GM21381 (cell line): ENCODE measurements at regions not wholly inside any gene's neighbourhood (a gene's known extent, or its start where the extent isn't known, plus 50 kb on each side); places are given as distances from the start of the nearest gene placed in this dataset.
"Not testable (repeated sequence)": the region's sequence is repeated elsewhere in the genome, so short reads cannot be mapped to it uniquely, and the experiment has no call there.

ENCODE experiments used
- ATAC-seq: cut with Tn5 transposase; IDR thresholded peaks from one replicate; pipeline ENCODE4 v1.9.1; 2021; ENCODE audit warnings: mild to moderate bottlenecking, moderate library complexity; ENCODE audit not compliant: unreplicated experiment

DNA sequence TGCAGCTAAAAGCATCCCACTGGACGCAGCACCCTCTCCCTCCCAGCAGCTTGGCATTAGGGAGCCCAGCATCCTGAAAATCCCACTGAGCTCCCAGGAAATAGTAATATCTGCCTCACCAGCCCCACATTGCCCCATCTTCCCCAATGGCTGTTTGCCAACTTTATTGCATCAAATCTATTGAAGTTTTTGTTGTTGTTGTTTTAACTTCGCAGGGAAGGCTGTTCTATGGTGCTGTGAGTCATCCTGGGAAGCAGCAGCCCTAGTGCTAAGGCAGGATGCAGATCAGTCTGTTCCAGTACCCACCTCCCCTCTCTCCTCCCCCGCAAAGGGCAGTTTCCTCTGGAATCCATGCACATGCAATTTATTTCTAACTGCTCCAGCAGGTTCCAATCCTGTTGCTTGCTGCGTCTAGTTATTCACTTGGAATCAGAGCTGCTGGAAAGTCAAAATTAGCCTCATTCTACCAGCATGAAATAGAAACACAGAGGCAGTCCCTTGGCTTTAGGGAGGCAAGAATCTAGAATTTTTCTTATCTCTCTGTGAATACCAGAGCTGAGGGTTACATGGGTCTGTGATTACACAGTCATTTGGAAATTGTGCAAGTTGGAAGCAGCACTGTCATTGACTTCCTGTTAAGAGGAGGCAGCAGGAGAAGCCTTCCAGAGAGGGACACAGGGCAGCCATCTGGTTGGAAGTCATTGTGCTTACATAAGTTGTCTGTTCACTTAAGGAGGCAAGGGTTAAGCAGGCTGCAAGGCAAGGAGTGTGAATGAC lies 115.9 kb upstream of the CACUL1 start:
- ATAC-seq: no peak

DNA sequence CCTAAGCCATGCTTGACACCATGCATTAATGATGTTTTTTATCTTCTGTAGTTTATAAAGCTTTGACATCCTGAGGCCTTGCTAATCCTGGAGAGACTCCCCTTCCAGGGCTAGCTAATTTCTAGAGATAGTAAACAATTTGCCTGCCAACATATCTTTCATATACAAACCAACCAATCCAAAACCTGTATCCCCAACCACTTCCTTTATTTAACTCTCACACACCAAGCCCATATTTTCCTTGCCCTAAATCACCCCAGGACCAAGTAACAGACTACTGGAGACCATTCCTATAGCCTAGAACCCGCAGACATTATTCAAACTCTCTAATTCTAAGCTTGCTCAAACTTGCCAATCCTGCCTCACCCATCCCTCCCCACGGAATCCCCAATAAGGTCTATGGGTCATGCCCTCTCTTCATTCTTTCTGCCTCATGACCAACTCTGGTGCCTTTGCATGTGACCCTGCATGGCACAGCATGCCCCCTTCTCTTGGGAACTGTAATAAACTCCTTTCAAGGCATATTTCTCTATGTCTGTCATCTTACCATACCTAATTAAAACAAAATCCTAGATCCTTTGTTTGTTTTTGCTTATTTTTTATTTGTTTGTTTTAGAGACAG lies 116.6 kb upstream of the CACUL1 start:
- ATAC-seq: no peak

- ATAC-seq: no peak
Measured at GRCh38 chr10:118873091-118873737, 118.4 kb upstream of the CACUL1 start.

DNA sequence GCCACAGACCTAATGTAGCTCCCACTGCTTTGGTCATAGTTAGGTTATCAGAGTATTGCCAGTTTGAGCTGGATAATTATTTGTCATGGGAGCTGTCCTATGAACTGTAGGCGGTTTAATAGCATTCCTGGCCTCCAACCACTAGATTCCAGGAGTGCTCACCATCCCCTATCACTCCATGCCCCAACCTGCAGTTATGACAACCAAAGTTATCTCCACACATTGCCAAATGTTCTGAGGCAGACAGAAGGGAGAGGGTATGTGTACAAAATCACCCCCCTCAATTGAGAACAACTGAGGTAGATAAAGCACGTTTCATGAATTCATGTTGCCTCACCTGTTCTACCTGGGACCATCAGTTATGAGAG lies 119.0 kb upstream of the CACUL1 start:
- ATAC-seq: no peak

- ATAC-seq: no peak
Measured at GRCh38 chr10:118874171-118874570, 119.4 kb upstream of the CACUL1 start.

DNA sequence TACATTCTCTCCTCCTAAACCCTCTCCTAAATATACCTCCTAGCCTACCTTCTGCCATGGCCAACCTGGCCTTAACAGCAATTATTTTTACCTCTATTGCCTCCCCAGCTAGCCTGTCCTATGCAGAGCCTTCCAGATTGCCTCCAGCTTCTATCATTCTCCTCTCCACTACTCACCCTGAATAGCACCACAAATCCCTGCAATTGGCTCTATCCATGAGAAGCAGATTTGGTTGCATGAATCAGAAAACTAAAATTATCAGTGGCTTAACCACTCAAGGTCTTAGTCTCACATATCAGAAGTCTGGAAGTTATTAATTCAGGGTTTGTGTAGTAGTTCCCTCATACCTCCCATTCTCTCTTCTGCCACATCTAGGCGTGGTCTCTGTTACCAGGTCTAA lies 120.3 kb upstream of the CACUL1 start:
- no peak for ATAC-seq

- no peak for ATAC-seq
Measured at GRCh38 chr10:118882741-118883140, 128.0 kb upstream of the CACUL1 start.

DNA sequence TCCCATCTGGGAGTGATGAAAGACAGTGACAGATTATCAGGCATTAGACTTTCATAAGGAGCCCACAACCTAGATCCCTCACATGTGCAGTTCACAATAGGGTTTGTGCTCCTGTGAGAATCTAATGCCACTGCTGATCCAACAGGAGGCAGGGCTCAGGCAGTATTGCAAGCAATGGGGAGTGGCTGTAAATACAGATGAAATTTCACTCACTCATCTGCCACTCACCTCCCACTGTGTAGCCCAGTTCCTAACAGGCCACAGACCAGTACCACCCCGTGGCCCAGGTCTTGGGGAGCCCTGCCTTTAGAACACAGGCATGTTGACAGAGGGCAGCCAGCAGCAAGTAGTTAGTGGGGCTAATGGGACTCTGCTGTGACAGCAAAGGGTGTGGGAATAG lies 137.3 kb upstream of the NANOS1 start:
- ATAC-seq: no peak

GRCh38 chr10:118894891-118895290 lies 134.6 kb upstream of the NANOS1 start:
- not testable (repeated sequence) for ATAC-seq

DNA sequence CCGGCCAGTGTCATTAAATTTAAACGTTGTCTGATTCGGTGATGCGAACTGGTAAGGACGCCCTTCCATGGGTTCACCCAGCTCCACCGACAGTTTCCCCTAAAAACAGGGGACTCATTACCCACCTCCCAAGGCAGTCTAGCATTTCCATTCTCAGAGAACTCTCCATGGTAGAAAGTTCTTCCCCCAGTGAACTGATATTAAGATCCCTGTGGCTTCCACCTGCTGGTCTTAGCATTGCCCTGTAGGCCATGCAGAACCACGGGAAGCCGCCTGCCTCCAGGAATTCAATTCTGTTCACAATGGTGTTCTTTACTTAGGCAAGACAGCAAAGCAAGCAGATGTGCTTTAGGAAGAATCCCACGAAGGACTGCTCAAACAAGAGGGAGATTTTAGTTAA lies 128.9 kb upstream of the NANOS1 start:
- no peak for ATAC-seq

DNA sequence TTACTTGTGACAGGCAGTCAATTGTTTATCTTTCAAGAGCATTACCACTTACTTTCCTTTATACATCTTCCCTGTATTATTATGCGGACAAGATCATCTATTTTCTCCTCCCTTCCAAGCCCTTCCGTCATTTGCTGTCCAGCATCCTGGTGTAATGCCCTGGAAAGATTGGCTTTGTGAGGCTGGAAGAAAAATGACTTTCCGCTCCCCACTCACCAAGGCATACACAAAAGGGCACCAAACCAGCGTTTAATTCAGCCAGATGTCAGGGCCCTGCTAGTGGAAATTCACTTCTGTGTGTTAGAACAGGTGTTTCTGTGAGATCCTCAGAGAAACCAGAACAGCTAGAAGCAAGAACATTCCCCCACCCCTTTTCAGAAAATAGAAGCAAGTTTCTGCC lies 128.1 kb upstream of the NANOS1 start:
- ATAC-seq: no peak

GRCh38 chr10:118901906-118902305 lies 127.6 kb upstream of the NANOS1 start:
- ATAC-seq: no peak

DNA sequence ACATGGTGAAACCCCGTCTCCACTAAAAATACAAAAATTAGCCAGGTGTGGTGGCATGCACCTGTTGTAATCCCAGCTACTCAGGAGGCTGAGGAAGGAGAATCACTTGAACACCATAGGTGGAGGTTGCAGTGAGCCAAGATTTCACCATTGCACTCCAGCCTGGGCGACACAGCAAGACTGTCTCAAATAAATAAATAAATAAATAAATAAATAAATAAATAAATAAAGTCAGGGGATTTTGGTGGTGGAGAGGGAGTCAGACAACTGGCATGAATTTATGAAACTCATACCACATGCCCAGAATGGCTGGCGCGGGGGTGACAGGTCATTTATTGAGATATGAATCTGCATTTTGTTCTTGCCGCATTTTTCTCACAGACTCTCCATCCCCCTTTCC lies 126.9 kb upstream of the NANOS1 start:
- not testable (repeated sequence) for ATAC-seq

DNA sequence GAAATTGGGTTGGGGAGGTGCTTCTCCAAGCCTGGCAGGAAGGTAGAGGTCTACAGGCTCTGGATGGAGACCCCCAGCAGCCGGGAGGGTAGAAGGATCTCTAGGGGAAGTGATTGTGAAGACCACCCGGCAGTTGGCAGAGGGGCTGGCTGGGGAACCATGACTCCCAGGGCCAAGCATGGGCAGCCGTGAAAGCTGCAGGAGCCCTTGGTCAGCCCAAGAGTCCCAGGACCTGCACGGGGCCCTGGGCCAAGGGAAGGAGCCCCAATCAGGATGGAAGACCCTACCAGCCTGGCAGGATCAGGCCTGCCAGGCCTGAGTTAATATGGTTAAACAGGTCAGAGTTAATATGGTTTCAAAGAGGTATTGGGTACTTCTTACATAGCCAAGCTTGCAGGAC lies 126.3 kb upstream of the NANOS1 start:
- ATAC-seq: no peak

DNA sequence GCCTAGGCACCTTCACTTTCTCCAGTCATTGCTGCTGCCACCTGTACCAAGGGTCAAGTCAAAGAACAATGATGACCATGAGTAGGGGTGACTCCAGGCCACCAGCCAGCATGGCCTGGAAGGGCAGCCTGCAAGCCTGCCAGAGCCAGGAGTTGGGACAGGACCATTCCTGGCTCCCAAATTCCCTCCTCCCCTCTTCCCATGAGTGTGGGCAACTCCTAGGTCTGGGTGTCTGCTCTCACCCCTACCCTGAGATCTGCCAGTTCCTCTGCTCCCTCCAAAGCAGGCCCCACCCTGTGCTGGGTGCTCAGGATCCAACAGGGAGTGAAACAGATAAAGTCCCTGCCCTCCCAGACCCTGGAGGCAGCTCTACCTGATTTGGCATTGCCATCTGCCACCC lies 125.8 kb upstream of the NANOS1 start:
- ATAC-seq: no peak

- no peak for ATAC-seq
Measured at GRCh38 chr10:118904286-118904685, 125.2 kb upstream of the NANOS1 start.

- no peak for ATAC-seq
Measured at GRCh38 chr10:118907051-118907450, 122.5 kb upstream of the NANOS1 start.

DNA sequence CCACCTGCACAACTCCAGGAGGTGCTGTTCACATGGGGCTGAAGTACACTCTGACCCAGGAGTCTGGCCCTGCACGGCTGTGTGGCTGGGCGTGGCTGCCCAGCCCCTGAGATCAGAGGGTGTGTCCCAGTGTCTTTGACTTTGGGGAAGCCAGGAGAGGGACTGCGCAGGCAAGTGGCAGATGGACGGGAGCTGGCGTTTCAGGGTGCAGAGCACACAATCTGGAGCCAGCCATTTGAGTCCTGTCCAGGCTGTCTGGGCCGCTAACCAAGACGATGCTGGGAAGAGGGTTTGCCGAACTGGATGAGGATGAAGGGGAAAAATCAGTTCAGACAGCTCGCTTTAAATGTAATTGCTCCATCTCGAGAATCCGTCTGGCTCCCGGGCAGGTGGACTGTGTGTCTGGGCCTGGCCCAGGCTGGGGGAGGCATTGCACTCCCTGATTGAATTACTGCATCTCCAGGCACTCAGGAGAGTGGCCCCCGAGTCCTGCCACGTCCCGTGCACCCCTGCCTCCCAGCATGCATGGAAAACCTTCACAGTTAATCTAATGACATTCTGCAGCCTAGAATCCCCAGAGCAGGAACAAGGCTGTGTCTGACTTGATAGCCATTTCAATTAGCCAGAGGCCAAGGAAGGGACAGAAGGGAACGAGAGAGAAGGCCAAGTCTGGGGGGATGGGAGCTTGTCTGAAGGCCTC lies 120.8 kb upstream of the NANOS1 start:
- ATAC-seq: no peak

- ATAC-seq: no peak
Measured at GRCh38 chr10:118910702-118911101, 118.8 kb upstream of the NANOS1 start.

DNA sequence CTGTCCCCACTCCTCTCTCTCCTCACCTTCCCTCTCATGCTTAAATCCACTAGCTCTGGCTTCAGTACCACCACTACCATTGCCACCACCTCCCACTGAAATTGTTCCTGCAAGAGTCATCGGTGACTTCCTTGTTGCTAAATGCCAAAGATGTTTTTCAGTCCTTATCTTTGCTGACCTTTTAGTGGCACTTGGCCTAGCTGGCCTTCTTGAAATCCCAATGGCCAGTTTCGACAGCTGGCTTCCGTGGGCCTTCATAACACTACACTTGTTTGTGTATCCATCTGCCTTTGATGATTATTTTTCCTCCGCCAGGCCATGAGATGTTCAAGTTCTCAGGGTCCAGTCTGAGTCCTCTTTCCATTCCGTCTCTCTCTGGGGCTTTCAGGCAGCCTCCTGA lies 118.2 kb upstream of the NANOS1 start:
- ATAC-seq: no peak

DNA sequence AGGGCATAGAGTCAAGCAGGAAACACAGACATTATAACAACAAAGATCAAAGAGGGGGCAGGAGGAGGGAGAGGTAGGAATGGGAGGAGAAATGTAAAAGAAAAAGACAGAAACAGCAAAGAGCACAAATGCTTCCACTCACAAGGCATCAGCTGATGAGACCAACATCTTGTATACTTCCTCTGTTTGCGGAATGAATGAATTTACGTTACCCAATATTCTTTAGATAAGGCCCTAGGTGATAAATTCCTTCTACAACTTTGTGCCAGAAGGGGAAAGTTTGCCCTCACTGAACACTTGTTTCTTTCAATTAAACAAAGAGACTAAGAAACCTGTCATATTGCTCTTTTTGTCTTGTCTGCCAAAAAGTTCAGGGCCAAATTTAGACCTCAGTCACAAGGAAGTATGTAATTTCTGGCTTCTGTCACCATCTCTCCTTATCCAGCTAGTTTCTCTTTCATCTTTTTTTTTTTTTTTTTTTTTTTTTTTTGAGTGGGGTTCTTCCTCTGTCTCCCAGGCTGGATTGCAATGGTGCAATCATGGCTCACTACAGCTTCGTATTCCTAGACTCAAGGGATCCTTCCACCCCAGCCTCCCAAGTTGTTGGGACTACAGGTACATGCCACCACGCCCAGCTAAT lies 116.4 kb upstream of the NANOS1 start:
- ATAC-seq: no peak
